ACHN (cell line): ENCODE measurements at regions not wholly inside any gene's neighbourhood (a gene's known extent, or its start where the extent isn't known, plus 50 kb on each side); places are given as distances from the start of the nearest gene placed in this dataset.

Experiments
- DNase-seq: peaks from one replicate; pipeline ENCODE4 v3.0.0-alpha.2; 2015
- in situ Hi-C: cut with HindIII; loops from 2 replicates; pipeline ENCODE4 v1.10.0; 2017; ENCODE audit warnings: low sequenced_read_pairs, low pct_ligation_motif_present, low pct_unique_long_range_greater_than_20kb

DNA sequence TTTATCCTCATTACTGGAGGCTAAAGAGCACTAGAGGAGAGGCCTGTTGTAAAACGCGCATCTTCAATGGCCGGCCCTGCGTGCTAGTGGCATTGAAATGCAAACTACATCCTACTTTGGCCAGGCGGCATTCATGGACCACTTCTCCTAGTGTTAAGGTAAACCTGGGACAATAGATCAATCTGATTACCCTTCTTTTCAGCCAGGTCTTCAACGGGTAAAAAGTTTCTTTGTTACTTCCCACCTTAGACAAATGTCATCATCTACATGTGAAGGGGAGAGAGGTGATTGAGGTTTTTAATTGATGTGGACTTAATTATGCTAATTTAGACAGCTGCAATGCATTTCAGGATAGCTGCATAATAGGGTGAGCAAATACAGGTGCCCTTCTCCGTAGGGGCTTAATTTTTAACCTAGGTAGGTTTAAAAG, 628.0 kb downstream of the ZEB2 start:
- in situ Hi-C loops = no loop called here

DNA sequence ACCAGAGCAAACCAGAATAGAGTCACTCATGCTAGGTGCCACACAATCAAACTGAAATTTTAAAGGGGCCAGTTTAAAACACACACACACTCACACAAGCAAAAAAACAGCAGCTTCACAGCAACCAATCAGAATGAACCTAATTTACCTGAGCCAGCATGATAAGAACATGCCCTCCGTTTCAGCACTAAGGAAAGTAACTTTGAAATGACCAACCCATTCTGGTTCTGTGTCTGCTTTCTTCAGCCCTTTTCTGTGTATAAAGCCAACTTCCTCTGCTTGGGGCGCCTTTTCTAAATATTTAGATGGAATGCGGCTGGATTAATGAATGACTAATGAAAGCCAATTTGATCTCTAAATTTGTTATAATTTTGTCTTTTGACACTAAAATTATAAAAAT, 629.1 kb downstream of the ZEB2 start:
- in situ Hi-C loops = no loop called here
- no peak for DNase-seq

More for the DNA sequence above, 628.0 kb downstream of the ZEB2 start:
- DNase-seq = no peak

DNA sequence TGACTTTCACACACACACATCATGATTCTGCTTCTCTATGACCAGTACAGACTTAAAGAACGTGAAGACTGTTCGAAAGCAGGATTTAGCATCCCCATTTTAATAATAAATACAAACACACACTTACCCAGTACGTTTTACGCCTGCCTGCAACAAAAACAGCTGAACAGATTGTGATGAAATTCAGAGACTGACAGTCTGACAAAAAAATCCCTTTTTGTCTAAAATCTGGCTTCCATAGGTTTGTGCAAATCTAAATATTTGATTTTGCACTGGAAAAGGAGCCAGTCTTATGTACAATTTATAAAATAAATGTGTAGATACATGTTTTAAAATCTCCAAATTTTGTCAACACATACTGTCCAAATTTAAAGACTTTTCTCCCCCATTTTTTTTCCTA, 630.7 kb downstream of the ZEB2 start:
- DNase-seq = no peak
- in situ Hi-C loops = no loop called here

DNA sequence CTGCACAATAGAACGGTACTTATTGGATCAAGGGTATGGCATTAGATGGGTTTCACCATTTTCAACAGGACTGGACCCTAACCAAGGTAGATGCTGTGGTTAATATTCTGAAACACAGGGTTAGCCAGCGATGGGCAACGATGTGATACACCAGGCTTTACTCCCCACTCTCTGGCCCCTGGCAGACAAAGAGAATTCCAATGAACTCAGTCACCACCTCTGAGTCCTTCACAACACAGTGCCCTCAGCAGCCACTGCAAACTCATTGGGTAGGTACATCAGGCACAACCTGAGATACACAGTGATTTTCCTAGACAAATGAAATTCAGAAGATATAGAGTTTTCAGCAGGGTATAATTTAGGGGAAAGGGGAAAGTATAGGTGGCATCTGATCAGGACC, 634.5 kb downstream of the ZEB2 start:
- in situ Hi-C loops = no loop called here
- peak; percentile 88 for DNase-seq

- in situ Hi-C loops = no loop called here
- no peak for DNase-seq
These were observed 638.7 kb downstream of the ZEB2 start for GRCh38 chr2:143881246-143881645.

GRCh38 chr2:143877876-143878530, 641.9 kb downstream of the ZEB2 start:
- DNase-seq = no peak
- in situ Hi-C loops = no loop called here

- in situ Hi-C loops = no loop called here
- DNase-seq = no peak
These were observed 642.9 kb downstream of the ZEB2 start for GRCh38 chr2:143877056-143877455.

- DNase-seq = no peak
These were observed 644.4 kb downstream of the ZEB2 start for GRCh38 chr2:143875295-143876233.

DNA sequence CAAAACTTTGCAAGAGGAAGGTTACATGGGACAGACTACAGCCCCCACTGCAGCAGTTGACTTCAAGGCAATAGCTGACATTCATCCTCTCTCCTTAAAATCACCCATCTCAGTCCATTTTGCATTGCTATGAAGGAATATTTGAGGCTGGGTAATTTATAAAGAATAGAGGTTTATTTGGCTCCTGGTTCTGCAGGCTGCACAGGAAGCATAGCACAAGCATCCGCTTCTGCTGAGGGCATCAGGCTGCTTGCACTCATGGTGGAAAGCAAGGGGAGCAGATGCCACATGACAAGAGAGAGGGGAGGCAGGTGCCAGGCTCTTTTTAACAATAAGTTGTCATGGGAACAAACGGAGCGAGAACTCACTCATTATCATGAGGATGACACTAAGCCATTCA, 646.0 kb downstream of the ZEB2 start:
- DNase-seq = no peak
- in situ Hi-C loops = no loop called here

More at GRCh38 chr2:143875295-143876233, 644.4 kb downstream of the ZEB2 start:
- in situ Hi-C loops = no loop called here

DNA sequence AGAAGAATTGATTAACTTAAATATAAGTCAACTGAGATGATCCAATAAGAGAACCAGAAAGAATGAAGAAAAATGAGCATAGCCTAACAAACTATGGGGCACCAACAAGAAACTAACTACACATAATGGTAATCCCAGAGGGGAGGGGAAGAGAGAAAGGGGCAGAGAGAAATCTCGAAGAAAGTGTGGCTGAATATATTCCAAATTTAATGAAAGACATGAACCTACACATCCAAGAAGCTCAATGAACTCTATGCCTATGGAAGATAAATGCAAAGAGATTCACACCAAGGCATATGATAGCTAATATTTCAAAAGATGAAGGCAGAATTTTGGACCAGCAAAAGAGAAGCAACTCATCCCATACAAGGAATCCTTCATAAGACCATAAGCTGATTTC, 649.2 kb downstream of the ZEB2 start:
- no peak for DNase-seq
- in situ Hi-C loops = no loop called here

DNA sequence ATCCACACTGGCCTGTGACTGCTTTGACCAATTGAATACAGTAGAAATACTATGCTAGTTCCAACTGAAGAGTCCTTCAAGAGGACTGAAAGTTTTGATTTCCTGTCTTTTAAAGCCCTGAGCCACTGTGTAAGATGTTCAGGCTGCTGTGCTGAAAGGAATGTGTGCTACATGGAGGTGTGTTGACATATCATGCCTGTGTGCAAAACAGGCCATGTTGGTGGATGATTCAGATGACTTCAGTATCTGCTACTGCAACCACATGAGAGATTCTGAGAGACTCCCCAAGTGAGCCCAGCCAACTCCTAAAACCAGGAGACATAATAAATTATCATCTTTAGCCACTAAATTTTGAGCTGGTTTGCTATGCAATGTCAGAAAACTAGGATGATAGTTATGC, 662.9 kb downstream of the ZEB2 start:
- in situ Hi-C loops = no loop called here
- no peak for DNase-seq

DNA sequence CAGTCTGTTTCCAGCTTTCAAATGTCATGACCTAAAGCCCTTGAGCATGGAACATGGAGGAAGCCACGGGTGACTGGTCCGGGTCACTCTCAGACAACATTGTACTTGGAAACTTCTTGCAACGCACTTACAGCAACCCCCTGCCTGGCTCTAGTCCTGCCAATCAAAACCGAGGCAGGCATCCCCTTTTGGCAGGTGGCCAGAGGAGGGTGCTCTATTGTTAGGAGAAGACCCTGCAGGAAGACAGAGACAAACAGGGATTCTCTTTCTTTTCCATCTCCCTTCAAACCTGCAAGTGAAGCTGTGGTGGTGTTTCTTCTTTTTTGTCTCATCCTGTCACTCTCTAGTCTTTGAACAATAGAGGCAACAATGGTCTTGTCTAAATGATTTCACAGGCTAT, 667.2 kb downstream of the ZEB2 start:
- in situ Hi-C loops = no loop called here
- no peak for DNase-seq

- DNase-seq = no peak
- in situ Hi-C loops = no loop called here
These were observed 669.8 kb downstream of the ZEB2 start for GRCh38 chr2:143850084-143850483.

GRCh38 chr2:143847257-143847656, 672.7 kb downstream of the ZEB2 start:
- DNase-seq = no peak
- in situ Hi-C loops = no loop called here

- in situ Hi-C loops = no loop called here
- DNase-seq = no peak
These were observed 674.9 kb downstream of the ZEB2 start for GRCh38 chr2:143844986-143845385.

- DNase-seq = no peak
- in situ Hi-C loops = no loop called here
These were observed 676.2 kb downstream of the ZEB2 start for GRCh38 chr2:143843686-143844085.

GRCh38 chr2:143842836-143843235, 677.1 kb downstream of the ZEB2 start:
- in situ Hi-C loops = no loop called here
- no peak for DNase-seq

GRCh38 chr2:143841935-143842334, 678.0 kb downstream of the ZEB2 start:
- peak; percentile 32 for DNase-seq
- in situ Hi-C loops = no loop called here

GRCh38 chr2:143840601-143841000, 679.3 kb downstream of the ZEB2 start:
- no peak for DNase-seq
- in situ Hi-C loops = no loop called here

- in situ Hi-C loops = no loop called here
- no peak for DNase-seq
These were observed 679.7 kb downstream of the ZEB2 start for GRCh38 chr2:143840194-143840593.
